K562 (cell line): ENCODE measurements at regions not wholly inside any gene's neighbourhood (a gene's known extent, or its start where the extent isn't known, plus 50 kb on each side); places are given as distances from the start of the nearest gene placed in this dataset.
"Not testable (repeated sequence)": the region's sequence is repeated elsewhere in the genome, so short reads cannot be mapped to it uniquely, and the experiment has no call there.

Experiments used
- ATAC-seq: fragments of 200-7000 bp; cut with Tn5 transposase; 3 replicates; pipeline ENCODE4 v1.9.1; 2020; ENCODE audit warnings: moderate library complexity
- BruUV-seq: library from RNA; stranded (reverse); fragments of 400-500 nt; replicated peaks from 2 replicates; lab custom pipeline; 2021; lab: Mats Ljungman, UMichigan
- CTCF ChIA-PET: fragments of 300-600 bp; formaldehyde crosslinking; extraction: SDS; loops from one replicate; lab custom pipeline; 2021; ENCODE audit warnings: low intra/inter-chr PET ratio; lab: Yijun Ruan, JAX
- POLR2A ChIA-PET: fragments of 300-600, 350-650 bp; sonication (Branson Sonifier 250); formaldehyde crosslinking; extraction: SDS; loops from one replicate; lab custom pipeline; 2021; ENCODE audit warnings: antibody characterized with exemption, inconsistent platforms; lab: Yijun Ruan, JAX
- DNase-seq, 4 experiments: peaks; one replicate each; pipeline versions ENCODE4 v3.0.0 to v3.0.0-alpha.2; 2011 to 2018; ENCODE audit warnings: low spot score in 3 of 4, mixed read lengths in 3 of 4; ENCODE audit errors: extremely low read depth in 1 of 4
- FAIRE-seq: peaks from 2 replicates; lab custom pipeline; 2011; peaks lifted over from hg19 to GRCh38; lab: Jason Lieb, UNC
- H2AFZ ChIP-seq: 2 replicates; pipeline ENCODE4 v1.6.0; 2011; ENCODE audit warnings: low read depth, low read length, control low read depth, inconsistent platforms
- H3K27ac ChIP-seq: fragments of 200-600 bp; 3 replicates; pipeline ENCODE4 v1.8.0; 2011; ENCODE audit warnings: low read depth, mild to moderate bottlenecking, control low read depth, inconsistent platforms, low read length, moderate library complexity, mixed read lengths; ENCODE audit errors: extremely low read depth
- H3K27me3 ChIP-seq, 2 experiments: fragments of 300-600 bp in 1 of 2; 2 replicates in 1 of 2; 3 replicates in 1 of 2; pipeline versions ENCODE4 v1.6.0 to v1.8.0; 2011; ENCODE audit warnings: inconsistent platforms in 2 of 2, low read length in 2 of 2, mild to moderate bottlenecking in 1 of 2, mixed read lengths in 1 of 2, moderate library complexity in 1 of 2; ENCODE audit not compliant: control insufficient read depth in 2 of 2, insufficient read depth in 2 of 2
- H3K36me3 ChIP-seq: fragments of 300-600 bp; 3 replicates; pipeline ENCODE4 v1.8.0; 2011; ENCODE audit warnings: mild to moderate bottlenecking, low read length, inconsistent platforms; ENCODE audit not compliant: control insufficient read depth, insufficient read depth
- H3K4me1 ChIP-seq, 2 experiments: fragments of 200-600 bp in 1 of 2; replicated peaks in 1 of 2; 2 replicates in 1 of 2; 3 replicates in 1 of 2; pipeline versions ENCODE4 v1.5.1 to v1.8.0; 2011; ENCODE audit warnings: inconsistent platforms in 2 of 2, low read length in 2 of 2, mild to moderate bottlenecking in 1 of 2, mixed read lengths in 1 of 2, moderate library complexity in 1 of 2; ENCODE audit not compliant: control insufficient read depth in 2 of 2, insufficient read depth in 2 of 2
- H3K4me2 ChIP-seq: 2 replicates; pipeline ENCODE4 v1.6.1; 2011; ENCODE audit warnings: low read length, control low read depth, inconsistent platforms, mixed read lengths; ENCODE audit not compliant: insufficient read depth
- H3K4me3 ChIP-seq: fragments of 200-600 bp; sonication (generic), shearing (Covaris generic); 2 replicates; pipeline ENCODE4 v1.5.1; 2016; ENCODE audit warnings: control low read depth, inconsistent platforms
- H3K79me2 ChIP-seq: fragments of 200-600 bp; 3 replicates; pipeline ENCODE4 v1.8.0; 2011; ENCODE audit warnings: low read length, inconsistent platforms; ENCODE audit not compliant: control insufficient read depth, insufficient read depth
- H3K9ac ChIP-seq, 2 experiments: 2 replicates each; pipeline versions ENCODE4 v1.6.0 to v1.6.1; 2011; ENCODE audit warnings: low read depth in 2 of 2, low read length in 2 of 2, control low read depth in 1 of 2, inconsistent platforms in 1 of 2, mild to moderate bottlenecking in 1 of 2, mixed read lengths in 1 of 2; ENCODE audit not compliant: insufficient read depth in 1 of 2
- H3K9me1 ChIP-seq: one replicate; pipeline ENCODE4 v1.6.0; 2011; ENCODE audit warnings: inconsistent platforms, mild to moderate bottlenecking, low read length, moderate library complexity; ENCODE audit not compliant: control insufficient read depth, insufficient read depth
- H3K9me3 ChIP-seq: replicated peaks from 2 replicates; pipeline ENCODE4 v1.5.1; 2011; ENCODE audit warnings: low read depth, low read length, inconsistent platforms; ENCODE audit not compliant: control insufficient read depth, insufficient read depth
- H4K20me1 ChIP-seq: replicated peaks from 2 replicates; pipeline ENCODE4 v1.6.1; 2011; ENCODE audit warnings: low read length, inconsistent platforms, mixed read lengths; ENCODE audit not compliant: control insufficient read depth, insufficient read depth
- DNMT1 ChIP-seq: fragments of 450-650 bp; IDR thresholded peaks from 2 replicates; pipeline ENCODE4 v1.6.1; 2016; ENCODE audit warnings: antibody characterized with exemption, mild to moderate bottlenecking
- ELF4 ChIP-seq: fragments of 450-650 bp; formaldehyde crosslinking; IDR thresholded peaks from 2 replicates; pipeline ENCODE4 v1.4.0; 2022; ENCODE audit warnings: missing genetic modification characterization
- FOXP1 ChIP-seq: sonication (generic); formaldehyde crosslinking; IDR thresholded peaks from 2 replicates; pipeline ENCODE4 v1.8.0; 2022; ENCODE audit warnings: mild to moderate bottlenecking, missing genetic modification reagents
- FUS ChIP-seq: fragments of 200-400 bp; formaldehyde crosslinking; optimal IDR thresholded peaks from 2 replicates; pipeline ENCODE3; 2017; ENCODE audit warnings: low read depth, low read length
- GATAD2A ChIP-seq: fragments of 450-650 bp; IDR thresholded peaks from 2 replicates; pipeline ENCODE4 v1.6.1; 2017
- HINFP ChIP-seq: fragments of 450-650 bp; conservative IDR thresholded peaks from 2 replicates; pipeline ENCODE4 v1.6.1; 2016; ENCODE audit warnings: missing genetic modification characterization, low read depth, mild to moderate bottlenecking, control low read depth, missing compliant biosample characterization
- HNRNPLL ChIP-seq: fragments of 200-400 bp; formaldehyde crosslinking; IDR thresholded peaks from 2 replicates; pipeline ENCODE4 v1.6.1; 2017; ENCODE audit warnings: low read length, low read depth, mild to moderate bottlenecking; ENCODE audit not compliant: poor library complexity, severe bottlenecking
- KLF6 ChIP-seq: fragments of 250-450 bp; sonication (Bioruptor Pico); IDR thresholded peaks from 2 replicates; pipeline ENCODE4 v1.4.0; 2020; ENCODE audit warnings: mild to moderate bottlenecking, moderate library complexity, borderline replicate concordance
- SPI1 ChIP-seq: IDR thresholded peaks from 2 replicates; pipeline ENCODE4 v1.6.1; 2011; ENCODE audit warnings: low read depth, low read length, control low read depth, borderline replicate concordance
- TARDBP ChIP-seq: fragments of 450-650 bp; IDR thresholded peaks from 2 replicates; pipeline ENCODE4 v1.6.1; 2016
- ZHX1 ChIP-seq: fragments of 150-350 bp; conservative IDR thresholded peaks from 2 replicates; pipeline ENCODE4 v1.6.1; 2014; ENCODE audit warnings: low read length
- ZNF217 ChIP-seq: sonication (generic); formaldehyde crosslinking; IDR thresholded peaks from 2 replicates; pipeline ENCODE4 v1.8.0; 2022; ENCODE audit warnings: mild to moderate bottlenecking, missing genetic modification reagents
- ZNF24 ChIP-seq: fragments of 450-650 bp; IDR thresholded peaks from 2 replicates; pipeline ENCODE4 v1.6.1; 2016
- WGBS: fragments of 100-300 bp; shearing (Covaris generic); methylation state at CpG from one replicate; pipeline ENCODE4 v1.1.6; 2016; ENCODE audit warnings: low coverage, mixed read lengths; ENCODE audit not compliant: insufficient coverage; ENCODE audit errors: missing lambda C conversion rate; 5-methylcytosine and 5-hydroxymethylcytosine counted together
- in situ Hi-C: fragments of 300-500 bp; cut with MboI; formaldehyde crosslinking; loops from 4 replicates; pipeline ENCODE4 v1.15.0; 2018; ENCODE audit warnings: inconsistent platforms, mixed read lengths
- intact Hi-C: fragments of 100-400 bp; cut with micrococcal nuclease; formaldehyde crosslinking; loops from 2 replicates; pipeline ENCODE4 v1.14.2; 2022

GRCh38 chr3:113377158-113377557 lies 64.1 kb downstream of the CFAP44 start (continued):
- TF ChIP-seq FOXP1 = no peak
- no peak for TF ChIP-seq TARDBP
- no peak for TF ChIP-seq KLF6 (CRISPR knock-in tag)
- no peak for TF ChIP-seq ELF4 (CRISPR knock-in tag)
- no peak for TF ChIP-seq GATAD2A
- TF ChIP-seq ZHX1 = no peak
- TF ChIP-seq DNMT1 = no peak
- no peak for TF ChIP-seq HNRNPLL

- in situ Hi-C loops (no loop called here), intact Hi-C loops (no loop called here)
- ChIA-PET CTCF (no interaction called here), POLR2A (no interaction called here)
- Histone ChIP-seq H3K4me2 (no peak overlapping the region), H3K9me3 (no peaks in the 10 kb centered on the region), H4K20me1 (no peaks in the 10 kb centered on the region), H3K4me1 (no peaks in the 10 kb centered on the region), H3K9me1 (no peaks in the 10 kb centered on the region), H3K27me3 (no peaks in the 10 kb centered on the region), H3K9ac (no peak overlapping the region), H3K27ac (no peak overlapping the region), H3K79me2 (no peaks in the 10 kb centered on the region)
- no peak for FAIRE-seq
- no peak for DNase-seq
- BruUV-seq = no TSS peak
- WGBS = 14% methylated on average over 1 of the region's 1 CpG
- no peak for TF ChIP-seq ZNF217 (CRISPR knock-in tag)
- TF ChIP-seq SPI1 = no peak
- TF ChIP-seq FUS = no peak
- TF ChIP-seq HINFP (tag) = no peak
- TF ChIP-seq ZNF24 = no peak
- TF ChIP-seq, all 486 proteins: peak for 0
- Histone ChIP-seq H3K4me3 (no peak overlapping the region), H3K36me3 (no peaks in the 10 kb centered on the region), H2AFZ (no peak overlapping the region)
- ATAC-seq = no peak
Measured at GRCh38 chr3:113374078-113374477, 67.2 kb downstream of the CFAP44 start.

- H3K27ac ChIP-seq, H4K20me1 ChIP-seq, H3K9me1 ChIP-seq, H3K36me3 ChIP-seq, H3K4me2 ChIP-seq, POLR2A ChIA-PET, H2AFZ ChIP-seq, H3K27me3 ChIP-seq, ATAC-seq, in situ Hi-C loops, H3K9ac ChIP-seq, H3K4me3 ChIP-seq, intact Hi-C loops, H3K79me2 ChIP-seq, CTCF ChIA-PET, FAIRE-seq, DNase-seq, H3K4me1 ChIP-seq, H3K9me3 ChIP-seq, BruUV-seq: not testable (repeated sequence)
- WGBS = 8% methylated on average over 7 of the region's 7 CpGs
Measured at GRCh38 chr3:113366800-113367199, 74.5 kb downstream of the CFAP44 start.
